ENCODE measurements at regions not wholly inside any gene's neighbourhood (a gene's known extent, or its start where the extent isn't known, plus 50 kb on each side); places are given as distances from the start of the nearest gene placed in this dataset.
A peak's percentile ranks its signal among the peaks of the same experiment; 100 is the strongest.

- peak in 1 of 2 donors; percentile 48 for ATAC-seq
- TF ChIP-seq CTCF (IDR thresholded peaks at IDR 0.05), result no peak
- H3K27me3 ChIP-seq (ENCODE audit: low read depth), result no peaks in the 10 kb centered on the region
- no peak for DNase-seq
- intact Hi-C loops (cut with DNase I), result no loop called here
- no peaks in the 10 kb centered on the region for H3K36me3 ChIP-seq
- H3K4me3 ChIP-seq, result no peak overlapping the region
- no peak overlapping the region for H3K27ac ChIP-seq
- H3K4me1 ChIP-seq, result peaks cover 4% of the 10 kb centered on the region
- H3K9me3 ChIP-seq, result no peaks in the 10 kb centered on the region
These were observed 261.6 kb downstream of the KTN1 start for GRCh38 chr14:55841625-55842024.

GRCh38 chr14:55843718-55844403, 263.9 kb downstream of the KTN1 start:
- no peak overlapping the region for H3K4me3 ChIP-seq
- DNase-seq, result no peak
- no peaks in the 10 kb centered on the region for H3K36me3 ChIP-seq
- peaks cover 11% of the 10 kb centered on the region for H3K4me1 ChIP-seq
- no peak overlapping the region for H3K27ac ChIP-seq
- no peak for ATAC-seq
- intact Hi-C loops (cut with DNase I), result no loop called here
- no peaks in the 10 kb centered on the region for H3K9me3 ChIP-seq
- peak; percentile 14 for TF ChIP-seq CTCF (IDR thresholded peaks at IDR 0.05)
- no peaks in the 10 kb centered on the region for H3K27me3 ChIP-seq (ENCODE audit: low read depth)

GRCh38 chr14:55845963-55846825, 266.2 kb downstream of the KTN1 start:
- no peaks in the 10 kb centered on the region for H3K27me3 ChIP-seq (ENCODE audit: low read depth)
- intact Hi-C loops (cut with DNase I), result no loop called here
- no peaks in the 10 kb centered on the region for H3K36me3 ChIP-seq
- ATAC-seq (no peak), DNase-seq (no peak)
- H3K4me1 ChIP-seq, result peaks cover 11% of the 10 kb centered on the region
- TF ChIP-seq CTCF (IDR thresholded peaks at IDR 0.05), result no peak
- H3K4me3 ChIP-seq, result no peak overlapping the region
- no peaks in the 10 kb centered on the region for H3K9me3 ChIP-seq
- H3K27ac ChIP-seq, result no peak overlapping the region

GRCh38 chr14:55846826-55847446, 266.9 kb downstream of the KTN1 start:
- Histone ChIP-seq H3K27ac (no peak overlapping the region), H3K4me1 (peaks cover 11% of the 10 kb centered on the region), H3K36me3 (no peaks in the 10 kb centered on the region), H3K9me3 (no peaks in the 10 kb centered on the region), H3K27me3 (ENCODE audit: low read depth) (no peaks in the 10 kb centered on the region), H3K4me3 (no peak overlapping the region)
- no peak for TF ChIP-seq CTCF (IDR thresholded peaks at IDR 0.05)
- DNase-seq (no peak), ATAC-seq (no peak)
- intact Hi-C loops (cut with DNase I), result no loop called here

GRCh38 chr14:55847766-55848165, 267.8 kb downstream of the KTN1 start:
- Histone ChIP-seq H3K9me3 (no peaks in the 10 kb centered on the region), H3K27me3 (ENCODE audit: low read depth) (no peaks in the 10 kb centered on the region), H3K4me3 (no peak overlapping the region), H3K27ac (no peak overlapping the region), H3K36me3 (no peaks in the 10 kb centered on the region), H3K4me1 (peaks cover 11% of the 10 kb centered on the region)
- DNase-seq (no peak), ATAC-seq (no peak)
- no peak for TF ChIP-seq CTCF (IDR thresholded peaks at IDR 0.05)
- intact Hi-C loops (cut with DNase I), result no loop called here

Measured in lower lobe of right lung (tissue), 2 donors.